Activated T-cell treated with anti-CD3 and anti-CD28 coated beads for 1 hour (primary cell): ENCODE measurements at regions not wholly inside any gene's neighbourhood (a gene's known extent, or its start where the extent isn't known, plus 50 kb on each side); places are given as distances from the start of the nearest gene placed in this dataset.

Source experiments
- DNase-seq: peaks from one replicate; pipeline ENCODE4 v3.0.0-alpha.2; 2020; ENCODE audit warnings: low read depth

DNA sequence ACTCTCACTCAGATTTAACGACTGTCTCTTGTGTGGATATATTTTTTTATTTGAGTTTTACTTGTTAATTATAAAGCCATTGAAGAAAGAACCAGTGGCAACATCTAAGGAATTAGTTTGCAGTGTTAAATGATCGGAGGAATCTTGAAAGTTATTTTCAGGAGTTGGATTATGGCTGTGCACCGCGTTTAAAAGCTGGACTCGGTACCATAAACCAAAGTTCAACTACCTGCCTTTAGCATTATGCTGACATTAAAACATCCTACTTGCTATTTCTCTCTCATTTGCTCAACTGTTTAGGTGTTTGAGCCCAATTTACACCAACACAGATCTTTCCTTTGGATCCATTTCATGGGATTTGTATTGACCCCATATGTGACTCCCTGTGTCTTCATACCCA lies 289.4 kb upstream of the SASH1 start:
- no peak for DNase-seq

DNA sequence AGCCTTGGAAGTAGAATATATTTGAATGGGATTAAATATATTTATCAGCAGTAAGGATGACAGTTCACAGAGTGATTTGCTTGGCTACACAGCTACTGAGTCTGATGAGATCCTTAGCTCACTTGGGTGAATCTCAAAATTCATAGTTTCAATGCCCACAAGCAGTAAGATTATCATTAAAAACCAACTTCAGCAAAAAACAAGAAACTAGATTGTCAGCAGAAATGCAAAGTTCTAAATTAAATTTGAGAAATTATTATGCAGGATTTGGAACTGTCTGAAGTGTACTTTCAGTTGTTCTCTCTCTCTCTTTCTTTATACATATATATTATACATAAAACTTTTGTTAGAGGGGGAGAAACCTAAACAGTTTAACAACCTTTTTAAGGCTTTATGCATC lies 288.8 kb upstream of the SASH1 start:
- no peak for DNase-seq

DNA sequence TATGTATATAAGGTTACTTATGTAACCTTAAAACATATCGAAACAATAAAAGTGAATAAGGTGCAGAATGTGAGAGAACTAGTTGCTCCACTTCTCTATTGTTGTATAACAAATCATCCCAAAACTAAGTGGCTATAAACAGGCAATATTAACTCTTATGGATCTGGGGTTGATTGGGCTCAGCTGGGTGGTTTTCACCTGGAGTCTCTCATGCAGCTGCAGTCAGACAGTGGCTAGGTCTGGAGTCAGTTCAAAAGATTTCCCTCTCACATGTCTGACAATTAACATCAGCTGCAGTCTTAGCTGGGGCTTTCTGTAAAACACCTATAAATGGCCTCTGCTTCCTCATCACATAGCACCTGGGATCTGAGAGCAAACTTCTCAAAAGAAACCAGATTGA lies 288.4 kb upstream of the SASH1 start:
- DNase-seq = no peak

DNA sequence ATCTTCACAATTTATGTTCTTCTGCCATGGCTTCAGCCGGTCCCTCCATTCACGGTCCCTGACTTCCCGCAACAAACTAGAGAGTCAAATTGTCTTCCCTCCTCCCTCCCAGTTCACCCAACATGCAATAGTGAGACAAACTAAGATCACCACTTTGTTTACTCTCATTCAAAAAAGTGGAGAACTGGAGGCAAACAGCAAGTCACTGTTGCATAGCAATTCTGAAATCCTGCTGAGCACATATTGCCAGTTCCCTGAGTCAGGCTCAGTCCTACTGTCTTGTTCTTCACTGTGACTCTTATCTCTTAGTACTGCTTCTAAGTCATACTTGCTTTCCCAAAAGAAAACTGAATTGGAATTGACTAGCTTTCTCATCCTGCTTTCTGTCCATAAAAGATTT lies 287.2 kb upstream of the SASH1 start:
- no peak for DNase-seq

- no peak for DNase-seq
Observed at GRCh38 chr6:148059869-148060268, 282.8 kb upstream of the SASH1 start.

- no peak for DNase-seq
Observed at GRCh38 chr6:148064406-148065134, 278.1 kb upstream of the SASH1 start.

- DNase-seq = no peak
Observed at GRCh38 chr6:148068437-148069061, 274.1 kb upstream of the SASH1 start.

GRCh38 chr6:148069256-148069655 lies 273.4 kb upstream of the SASH1 start:
- DNase-seq = no peak

GRCh38 chr6:148074291-148074690 lies 268.3 kb upstream of the SASH1 start:
- DNase-seq = no peak

GRCh38 chr6:148074738-148075137 lies 267.9 kb upstream of the SASH1 start:
- no peak for DNase-seq

- DNase-seq = no peak
Observed at GRCh38 chr6:148075352-148075751, 267.3 kb upstream of the SASH1 start.

GRCh38 chr6:148076051-148076450 lies 266.6 kb upstream of the SASH1 start:
- no peak for DNase-seq

GRCh38 chr6:148080315-148080714 lies 262.3 kb upstream of the SASH1 start:
- DNase-seq = no peak

DNA sequence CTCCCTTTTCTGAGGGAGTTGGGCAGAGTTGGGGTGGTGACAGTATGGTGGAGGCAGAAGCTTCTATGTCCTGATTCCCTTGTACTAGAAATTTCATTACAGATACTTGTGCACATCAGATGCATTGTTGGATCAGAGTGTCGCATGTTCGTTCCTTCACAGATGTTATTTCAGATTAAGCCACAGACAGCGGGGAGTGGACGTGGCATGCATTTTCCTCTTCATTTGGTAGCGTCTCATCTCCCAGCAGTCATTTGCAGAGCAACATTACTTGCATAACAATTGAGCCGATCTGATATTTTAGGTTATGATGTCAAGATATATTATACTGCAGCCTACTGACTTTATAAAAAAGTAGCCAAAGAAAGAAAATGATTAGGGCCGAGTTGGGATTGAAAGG lies 261.6 kb upstream of the SASH1 start:
- no peak for DNase-seq

DNA sequence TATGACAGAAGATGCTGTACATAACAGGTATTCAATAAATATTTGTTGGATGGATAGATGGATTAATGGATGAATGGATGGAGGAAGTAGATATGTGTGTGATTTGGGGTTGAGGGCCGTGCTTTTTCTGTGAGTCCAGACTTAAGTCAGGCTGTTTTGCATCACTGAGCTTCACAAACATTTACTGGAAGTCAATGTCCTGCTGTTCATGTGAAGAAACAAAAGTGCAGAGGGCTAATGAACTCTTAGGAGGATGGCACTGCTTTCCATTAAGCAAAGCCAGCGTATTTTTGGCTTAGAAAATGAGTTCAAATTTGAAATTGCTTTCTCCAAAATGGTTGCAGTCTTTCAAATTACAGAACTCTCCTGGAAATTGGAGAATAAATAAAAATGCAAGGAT lies 260.6 kb upstream of the SASH1 start:
- no peak for DNase-seq

- DNase-seq = no peak
Observed at GRCh38 chr6:148082696-148083095, 259.9 kb upstream of the SASH1 start.

DNA sequence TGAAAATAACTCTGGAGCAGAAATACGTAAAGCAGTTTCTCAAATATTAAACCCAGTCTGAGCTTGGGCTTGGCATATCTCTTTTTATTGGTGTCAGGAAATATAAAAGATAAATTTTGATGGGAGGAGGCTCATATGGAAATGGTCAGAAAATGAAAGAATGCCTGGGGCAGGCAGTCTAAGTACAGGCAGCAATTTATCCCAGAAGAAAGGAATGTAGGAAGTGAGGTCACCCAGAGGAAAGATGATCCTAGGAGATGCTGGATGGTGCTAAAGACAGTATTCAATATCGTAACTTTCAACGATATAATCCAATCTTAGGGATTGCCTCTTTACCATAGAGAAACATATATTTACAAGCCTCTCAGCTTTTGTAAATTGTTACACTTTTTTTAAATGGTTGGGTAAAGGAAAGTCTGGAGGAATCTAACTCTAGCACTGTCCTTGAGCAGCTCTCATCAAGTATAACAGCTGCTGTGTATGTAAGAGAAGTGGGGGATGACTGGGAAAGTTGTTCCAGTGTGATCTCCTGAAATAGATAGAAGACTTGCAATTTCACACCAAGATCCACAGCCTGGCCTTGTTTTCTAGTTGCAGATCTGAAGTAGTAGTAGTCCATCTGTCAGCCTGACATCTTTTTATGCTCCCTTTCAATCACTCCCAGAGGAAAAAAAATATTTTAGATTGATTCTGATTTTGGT lies 256.9 kb upstream of the SASH1 start:
- DNase-seq = no peak

DNA sequence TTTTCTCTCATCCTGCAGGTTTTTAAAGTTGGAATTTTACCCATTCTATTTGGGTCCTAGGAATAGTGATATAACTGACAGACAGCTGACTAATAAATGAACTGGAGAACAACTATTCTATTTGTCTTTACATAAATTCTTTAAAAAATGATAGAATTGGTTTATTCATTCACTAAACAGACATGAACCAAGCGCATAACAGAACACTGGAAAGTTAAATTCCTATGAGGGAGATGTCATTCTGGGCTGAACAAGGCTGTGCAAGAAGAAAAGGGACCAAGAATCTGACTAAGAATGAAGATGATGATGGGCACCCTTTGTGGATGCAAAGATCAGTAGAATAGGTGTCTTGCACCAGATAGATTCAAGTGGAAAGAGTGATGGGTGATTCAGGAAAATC lies 256.3 kb upstream of the SASH1 start:
- DNase-seq = no peak

- DNase-seq = no peak
Observed at GRCh38 chr6:148086843-148087242, 255.8 kb upstream of the SASH1 start.

- DNase-seq = no peak
Observed at GRCh38 chr6:148087659-148088058, 255.0 kb upstream of the SASH1 start.

GRCh38 chr6:148090326-148090725 lies 252.3 kb upstream of the SASH1 start:
- DNase-seq = no peak

- no peak for DNase-seq
Observed at GRCh38 chr6:148091394-148091793, 251.2 kb upstream of the SASH1 start.

DNA sequence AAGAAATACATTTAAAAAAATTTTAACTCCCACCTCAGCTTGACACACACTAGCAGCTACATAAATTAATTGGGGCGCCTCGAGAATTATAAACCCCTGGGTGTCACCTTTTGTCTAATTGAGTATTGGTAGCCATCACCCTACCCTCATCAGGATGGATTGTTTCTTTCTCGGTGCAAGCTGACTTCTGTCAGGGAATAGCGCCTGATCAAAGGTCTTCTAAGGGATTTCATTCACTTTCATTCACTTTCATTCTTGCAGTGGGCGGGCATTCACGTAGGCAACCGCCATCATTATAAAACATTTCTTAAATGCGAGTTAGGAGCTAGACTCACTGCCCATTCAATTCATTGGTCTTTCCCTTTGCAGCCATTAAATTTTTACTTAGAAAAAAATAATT lies 239.2 kb upstream of the SASH1 start:
- no peak for DNase-seq
